ENCODE measurements at regions not wholly inside any gene's neighbourhood (a gene's known extent, or its start where the extent isn't known, plus 50 kb on each side); places are given as distances from the start of the nearest gene placed in this dataset.

GRCh38 chr3:5633960-5634359, 446.5 kb downstream of the EDEM1 start:
- TF ChIP-seq CTCF (conservative IDR thresholded peaks at IDR 0.05) = no peak
- TF ChIP-seq EZH2 (IDR thresholded peaks at IDR 0.05; ENCODE audit: low read depth) = no peak
